ENCODE measurements at regions not wholly inside any gene's neighbourhood (a gene's known extent, or its start where the extent isn't known, plus 50 kb on each side); places are given as distances from the start of the nearest gene placed in this dataset.

GRCh38 chr12:94745562-94745961, 95.2 kb upstream of the TMCC3 start:
- DNase-seq, result no peak

GRCh38 chr12:94743174-94743573, 92.8 kb upstream of the TMCC3 start:
- no peak for DNase-seq

- no peak for DNase-seq
These were observed 90.4 kb upstream of the TMCC3 start for GRCh38 chr12:94740601-94741362.

- DNase-seq, result no peak
These were observed 86.5 kb upstream of the TMCC3 start for GRCh38 chr12:94736820-94737219.

- DNase-seq, result no peak
These were observed 85.6 kb upstream of the TMCC3 start for GRCh38 chr12:94736004-94736403.

GRCh38 chr12:94733727-94734126, 83.4 kb upstream of the TMCC3 start:
- no peak for DNase-seq

- no peak for DNase-seq
These were observed 82.1 kb upstream of the TMCC3 start for GRCh38 chr12:94732367-94732990.

- no peak for DNase-seq
These were observed 81.5 kb upstream of the TMCC3 start for GRCh38 chr12:94731733-94732360.

GRCh38 chr12:94730847-94731246, 80.5 kb upstream of the TMCC3 start:
- no peak for DNase-seq

- no peak for DNase-seq
These were observed 76.0 kb upstream of the TMCC3 start for GRCh38 chr12:94726236-94726835.

GRCh38 chr12:94725375-94726168, 75.2 kb upstream of the TMCC3 start:
- DNase-seq, result no peak

GRCh38 chr12:94722664-94723063, 72.3 kb upstream of the TMCC3 start:
- no peak for DNase-seq

- DNase-seq, result no peak
These were observed 70.8 kb upstream of the TMCC3 start for GRCh38 chr12:94721173-94721572.

GRCh38 chr12:94718114-94718513, 67.8 kb upstream of the TMCC3 start:
- no peak for DNase-seq

GRCh38 chr12:94717656-94718055, 67.3 kb upstream of the TMCC3 start:
- no peak for DNase-seq

- no peak for DNase-seq
These were observed 66.8 kb upstream of the TMCC3 start for GRCh38 chr12:94717108-94717507.

GRCh38 chr12:94716339-94716738, 66.0 kb upstream of the TMCC3 start:
- no peak for DNase-seq

- DNase-seq, result no peak
These were observed 64.2 kb upstream of the TMCC3 start for GRCh38 chr12:94714378-94715114.

- no peak for DNase-seq
These were observed 62.6 kb upstream of the TMCC3 start for GRCh38 chr12:94712815-94713515.

- DNase-seq, result peak; percentile 43
These were observed 60.6 kb upstream of the TMCC3 start for GRCh38 chr12:94710933-94711332.

- no peak for DNase-seq
These were observed 57.5 kb upstream of the TMCC3 start for GRCh38 chr12:94707892-94708291.

- no peak for DNase-seq
These were observed 56.7 kb upstream of the TMCC3 start for GRCh38 chr12:94707036-94707435.

Measured in stimulated activated CD8-positive, alpha-beta memory T cell treated with anti-CD3 and anti-CD28 coated beads, Interleukin-4, amount 100 ng/mL, for 48 hours (primary cell).